ENCODE measurements at regions not wholly inside any gene's neighbourhood (a gene's known extent, or its start where the extent isn't known, plus 50 kb on each side); places are given as distances from the start of the nearest gene placed in this dataset.
"Not testable (repeated sequence)": the region's sequence is repeated elsewhere in the genome, so short reads cannot be mapped to it uniquely, and the experiment has no call there.

DNA sequence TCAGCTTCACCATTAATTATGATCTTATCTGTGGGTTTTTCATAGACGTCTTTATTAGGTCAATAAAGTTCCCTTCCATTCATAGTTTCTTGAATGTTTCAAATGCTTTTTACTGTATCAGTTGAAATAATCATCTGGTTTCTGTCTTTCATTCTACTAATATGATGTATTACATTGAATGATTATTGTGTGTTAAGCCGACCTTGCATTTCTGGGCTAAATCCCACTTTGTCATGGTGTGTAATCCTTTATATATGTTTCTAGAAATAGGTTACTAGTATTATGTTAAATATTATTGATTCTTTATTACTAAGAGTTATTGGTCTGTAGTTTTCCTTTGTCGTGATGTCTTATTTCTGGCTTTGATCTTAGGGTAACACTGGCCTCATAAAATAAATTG is 134.9 kb downstream of the FASLG start:
- intact Hi-C loops (cut with micrococcal nuclease) = no loop called here

DNA sequence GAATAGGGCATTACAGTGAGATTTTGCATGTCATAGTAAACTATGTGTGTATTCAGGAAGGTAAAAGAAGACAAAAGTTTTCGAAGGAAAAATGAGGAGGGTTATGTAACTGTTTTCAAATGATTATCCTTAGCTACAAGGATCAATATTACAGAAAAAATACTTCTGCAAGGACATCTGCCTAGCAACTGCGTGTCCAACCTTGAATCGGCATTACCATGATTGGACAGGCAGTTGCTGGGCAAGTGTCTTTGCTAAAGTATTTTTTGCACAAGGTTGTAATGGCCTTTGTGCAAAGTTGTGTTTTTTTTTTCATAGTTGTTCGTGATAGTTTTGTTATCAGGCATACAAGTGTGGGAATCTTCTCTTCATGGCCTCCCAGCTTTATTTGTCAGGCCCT is 136.8 kb downstream of the FASLG start:
- intact Hi-C loops (cut with micrococcal nuclease) = no loop called here

DNA sequence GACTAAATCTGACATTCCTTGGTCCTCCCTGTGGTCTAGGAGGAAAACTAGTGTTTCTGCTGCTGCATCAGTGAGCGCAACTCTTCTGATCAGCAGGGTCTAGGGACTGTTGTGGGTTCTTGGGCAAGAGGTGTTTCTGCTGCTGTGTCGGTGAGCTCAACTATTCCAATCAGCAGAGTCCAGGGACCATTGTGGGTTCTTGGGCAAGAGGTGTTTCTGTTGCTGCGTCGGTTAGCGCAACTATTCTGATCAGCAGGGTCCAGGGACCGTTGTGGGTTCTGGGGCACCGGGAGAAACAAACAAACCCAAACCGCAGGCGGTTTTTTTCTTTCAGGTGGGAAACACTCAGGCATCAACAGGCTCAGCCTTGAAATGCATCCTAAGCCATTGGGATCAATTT is 140.9 kb downstream of the FASLG start:
- intact Hi-C loops (cut with micrococcal nuclease) = not testable (repeated sequence)

DNA sequence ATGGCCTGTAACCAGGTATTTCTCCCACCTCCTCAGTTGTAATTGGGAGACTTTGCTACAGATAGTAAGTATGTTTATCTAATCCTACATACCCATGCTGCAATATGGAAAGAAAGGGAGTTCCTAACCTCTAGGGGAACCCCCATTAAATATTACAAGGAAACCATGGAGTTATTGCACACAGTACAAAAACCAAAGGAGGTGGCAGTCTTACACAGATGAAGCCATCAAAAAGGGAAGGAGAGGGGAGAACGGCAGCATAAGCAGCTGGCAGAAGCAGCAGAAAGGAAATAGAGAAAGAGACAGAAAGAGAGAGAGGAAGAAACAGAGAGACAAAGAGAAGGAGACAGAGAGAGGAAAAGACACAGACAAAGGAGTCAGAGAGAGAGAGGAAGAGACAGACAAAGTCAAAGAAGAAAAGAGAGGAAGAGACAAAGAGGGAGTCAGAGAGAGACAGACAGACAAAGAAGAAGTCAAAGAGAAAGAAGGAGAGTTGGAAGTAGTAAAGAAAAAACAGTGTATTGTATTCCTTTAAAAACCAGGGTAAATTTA is 142.9 kb downstream of the FASLG start:
- intact Hi-C loops (cut with micrococcal nuclease) = no loop called here

DNA sequence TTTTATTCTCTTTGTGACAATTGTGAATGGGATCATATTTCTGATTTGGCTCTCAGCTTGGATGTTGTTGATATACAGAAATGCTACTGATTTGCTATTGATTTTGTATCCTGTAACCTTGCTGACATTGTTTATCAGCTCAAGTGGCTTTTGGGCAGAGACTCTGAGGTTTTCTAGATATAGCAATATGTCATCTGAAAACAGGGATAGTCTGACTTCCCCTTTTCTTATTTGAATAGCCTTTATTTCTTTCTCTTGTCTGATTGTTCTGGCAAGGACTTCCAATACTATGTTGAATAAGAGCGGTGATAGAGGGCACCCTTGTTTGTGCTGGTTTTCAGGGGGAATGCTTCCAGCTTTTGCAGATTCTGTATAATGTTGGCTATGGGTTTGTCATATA is 150.8 kb downstream of the FASLG start:
- intact Hi-C loops (cut with micrococcal nuclease) = loop anchor here (10.0 kb wide), 1 partner anchor 1015 kb away; the partner anchor contains the start of genes CENPL and DARS2

DNA sequence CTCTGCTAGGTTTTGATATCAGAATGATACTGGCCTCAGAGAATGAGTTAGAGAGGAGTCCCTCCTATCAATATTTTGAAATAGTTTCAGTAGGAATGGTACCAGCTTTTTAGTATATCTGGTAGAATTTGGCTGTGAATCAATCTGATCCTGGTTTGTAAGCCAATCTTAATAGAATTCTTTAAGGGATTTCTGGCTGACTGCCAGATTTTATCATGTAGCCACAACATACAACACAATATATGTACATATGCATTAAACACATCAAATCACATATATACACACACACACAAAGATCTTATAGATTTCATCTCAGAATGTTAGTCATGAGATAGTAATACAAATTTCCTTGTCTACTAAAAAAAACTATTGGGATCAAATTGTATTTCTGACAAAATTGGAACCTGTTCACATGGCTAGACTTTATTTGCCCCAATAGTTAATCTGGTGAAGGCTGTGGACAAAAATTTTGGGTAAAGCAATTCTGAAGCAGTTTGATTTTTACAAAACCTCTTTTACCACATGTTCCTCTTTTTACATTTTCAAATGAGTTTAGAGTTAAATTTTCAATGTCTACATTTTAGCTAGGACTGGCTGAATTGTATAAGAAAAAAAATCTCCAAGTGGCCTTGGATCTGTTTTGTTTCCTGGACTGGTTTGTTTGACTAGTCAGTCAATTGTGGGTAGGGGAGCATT is 151.7 kb downstream of the FASLG start:
- intact Hi-C loops (cut with micrococcal nuclease) = loop anchor here (10.0 kb wide), 1 partner anchor 1014 kb away; the partner anchor contains the start of genes CENPL and DARS2

DNA sequence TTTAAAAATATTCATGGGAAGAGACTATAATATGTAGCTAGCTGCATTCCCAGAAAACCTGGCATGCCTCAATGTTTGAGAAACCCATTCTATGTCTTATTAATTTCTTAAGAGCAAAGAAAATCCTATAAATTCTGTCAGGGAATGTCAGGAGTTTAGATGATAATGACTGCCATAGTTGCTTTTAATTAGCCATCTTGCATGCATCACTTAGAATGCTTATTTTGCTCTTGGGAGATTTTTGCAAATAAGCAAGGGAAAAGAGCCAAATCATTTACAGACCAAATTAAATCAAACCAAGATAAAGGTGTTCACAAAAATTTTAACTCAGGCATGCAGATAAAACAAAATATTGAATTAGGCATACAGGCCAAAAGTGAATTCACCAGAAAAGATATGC is 152.8 kb downstream of the FASLG start:
- intact Hi-C loops (cut with micrococcal nuclease) = loop anchor here (10.0 kb wide), 1 partner anchor 1013 kb away; the partner anchor contains the start of genes CENPL and DARS2

DNA sequence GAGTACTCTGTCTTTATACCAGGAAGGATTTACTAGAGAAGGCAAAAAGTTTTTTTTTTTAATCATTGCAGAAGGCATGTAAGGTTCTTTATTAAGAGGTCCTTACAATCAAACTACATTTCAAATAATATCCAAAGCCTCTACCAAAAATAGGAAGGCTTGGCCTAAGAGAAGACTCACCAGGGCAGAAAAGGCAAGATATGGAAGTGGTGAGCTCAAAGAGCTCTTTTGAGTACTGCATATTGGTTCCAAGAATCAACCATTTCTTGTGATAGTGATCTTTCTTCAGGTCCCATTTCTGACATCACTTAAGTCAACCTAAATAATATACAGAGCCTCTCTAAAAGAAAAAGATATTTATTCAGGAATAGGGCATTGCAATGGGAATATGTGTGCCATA is 153.2 kb downstream of the FASLG start:
- intact Hi-C loops (cut with micrococcal nuclease) = loop anchor here (10.0 kb wide), 1 partner anchor 1013 kb away; the partner anchor contains the start of genes CENPL and DARS2

DNA sequence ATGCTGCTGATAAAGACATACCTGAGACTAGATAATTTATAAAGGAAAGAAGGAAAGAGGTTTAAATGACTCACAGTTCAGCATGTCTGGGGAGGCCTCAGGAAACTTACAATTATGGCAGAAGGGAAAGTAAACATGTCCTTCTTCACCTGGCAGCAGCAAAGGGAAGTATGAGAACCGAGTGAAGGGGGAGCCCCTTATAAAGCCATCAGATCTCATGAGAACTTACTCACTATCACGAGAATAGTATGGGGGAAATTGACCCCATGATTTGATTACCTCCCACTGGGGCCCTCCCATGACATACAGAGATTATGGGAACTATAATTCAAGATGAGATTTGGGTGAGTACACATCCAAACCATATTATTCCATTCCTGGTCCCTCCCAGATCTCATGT is 154.4 kb downstream of the FASLG start:
- intact Hi-C loops (cut with micrococcal nuclease) = loop anchor here (10.0 kb wide), 1 partner anchor 1011 kb away; the partner anchor contains the start of genes CENPL and DARS2

DNA sequence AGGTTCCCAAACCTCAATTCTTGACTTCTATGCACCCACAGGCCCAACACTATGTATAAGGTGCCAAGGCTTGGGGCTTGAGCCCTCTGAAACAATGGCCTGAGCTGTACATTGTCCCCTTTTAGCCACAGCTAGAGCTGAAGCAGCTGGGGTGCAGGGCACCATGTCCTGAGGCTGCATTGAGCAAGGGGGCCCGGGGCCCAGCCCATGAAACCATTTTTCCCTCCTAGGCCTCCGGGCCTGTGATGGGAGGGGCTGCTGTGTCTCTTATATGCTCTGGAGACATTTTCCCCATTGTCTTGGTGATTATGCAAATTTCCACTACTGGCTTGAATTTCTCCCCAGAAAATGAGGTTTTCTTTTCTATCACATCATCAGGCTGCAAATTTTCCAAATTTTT is 155.5 kb downstream of the FASLG start:
- intact Hi-C loops (cut with micrococcal nuclease) = loop anchor here (10.0 kb wide), 1 partner anchor 1010 kb away; the partner anchor contains the start of genes CENPL and DARS2

DNA sequence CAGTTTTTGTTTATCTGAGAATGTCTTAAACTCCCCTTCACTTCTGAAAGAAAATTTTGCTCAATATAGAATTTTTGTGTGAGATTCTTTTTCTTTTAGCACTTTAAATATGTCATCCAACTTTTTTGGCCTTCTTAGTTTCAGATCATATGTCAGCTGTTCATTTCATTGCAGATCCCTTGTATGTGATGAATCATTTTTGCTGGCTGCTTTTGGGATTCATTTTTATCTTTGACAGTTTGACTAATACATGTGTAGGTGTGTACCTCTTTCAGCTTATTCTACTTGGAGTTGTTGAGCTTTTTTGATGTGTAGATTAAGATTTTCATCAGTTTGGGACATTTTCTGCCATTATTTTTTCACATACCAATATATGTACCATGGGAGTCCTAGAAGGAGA is 156.8 kb downstream of the FASLG start:
- intact Hi-C loops (cut with micrococcal nuclease) = loop anchor here (10.0 kb wide), 1 partner anchor 1009 kb away; the partner anchor contains the start of genes CENPL and DARS2

DNA sequence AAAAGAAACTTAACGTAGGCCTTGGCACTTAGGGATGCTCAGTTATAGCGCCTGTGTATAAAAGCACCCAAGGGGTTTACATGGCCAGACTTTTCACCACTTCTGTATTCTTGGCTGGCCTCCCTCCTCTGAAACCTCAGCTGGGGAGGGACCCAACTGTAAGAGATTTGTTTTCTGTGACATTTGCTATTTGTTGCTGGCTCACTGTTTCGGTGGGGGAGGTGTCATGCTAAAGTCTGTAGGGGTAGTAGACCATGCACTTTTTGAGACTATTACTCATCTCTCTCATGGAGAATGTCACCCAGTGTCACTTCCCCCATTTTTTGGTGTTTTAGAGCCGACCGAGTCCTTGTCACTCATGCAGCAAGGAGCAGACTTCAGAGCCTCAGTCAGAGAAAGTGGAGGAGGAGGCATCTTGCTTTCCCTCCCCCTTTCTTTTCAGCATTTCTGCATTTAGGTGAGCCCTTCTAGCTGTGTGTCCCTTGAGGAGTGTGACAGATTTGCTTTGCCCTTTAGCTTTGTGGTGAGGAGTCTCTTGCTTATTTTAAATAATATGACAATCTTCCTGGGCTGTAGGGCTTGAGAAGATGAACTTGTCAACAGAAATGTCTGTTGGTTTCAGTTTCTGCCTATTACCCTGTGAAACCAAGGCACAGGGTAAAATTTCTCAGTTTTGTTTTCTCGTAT is 160.1 kb downstream of the FASLG start:
- intact Hi-C loops (cut with micrococcal nuclease) = loop anchor here (1.0 to 10.0 kb wide), 6 partner anchors 19 to 1006 kb away; partner anchors contain the start of genes CENPL, DARS2 and SUCO

DNA sequence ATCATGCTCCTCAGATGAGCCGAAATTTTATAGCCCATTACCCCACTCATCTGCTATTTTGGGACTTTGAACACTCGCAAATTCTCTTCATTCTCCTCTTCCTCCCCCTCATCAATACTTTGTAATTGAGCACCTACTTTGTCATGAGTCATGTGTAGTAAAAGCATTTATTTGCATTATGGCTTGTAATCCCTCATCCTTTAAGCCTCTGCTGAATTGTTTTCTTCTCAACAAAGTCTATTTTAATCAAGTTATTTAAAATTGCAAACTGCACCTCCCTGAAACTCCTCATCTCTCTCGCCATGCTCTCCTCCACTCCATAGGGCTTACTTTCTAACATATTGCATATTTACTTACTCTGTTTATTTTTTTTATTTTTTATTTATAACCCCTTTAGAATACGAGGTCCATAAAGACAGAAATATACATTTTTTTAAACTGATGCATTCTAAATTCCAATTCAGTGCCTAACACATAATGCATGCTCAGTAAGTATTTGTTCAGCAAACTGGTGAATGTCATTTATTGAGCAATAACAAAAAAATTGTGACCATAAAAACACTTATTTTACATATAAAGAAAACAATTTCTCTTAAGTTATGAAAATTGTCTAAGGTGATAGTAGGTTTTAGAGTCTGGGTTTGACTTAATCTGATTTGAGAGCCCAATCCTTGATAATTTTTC is 161.7 kb downstream of the FASLG start:
- intact Hi-C loops (cut with micrococcal nuclease) = no loop called here

DNA sequence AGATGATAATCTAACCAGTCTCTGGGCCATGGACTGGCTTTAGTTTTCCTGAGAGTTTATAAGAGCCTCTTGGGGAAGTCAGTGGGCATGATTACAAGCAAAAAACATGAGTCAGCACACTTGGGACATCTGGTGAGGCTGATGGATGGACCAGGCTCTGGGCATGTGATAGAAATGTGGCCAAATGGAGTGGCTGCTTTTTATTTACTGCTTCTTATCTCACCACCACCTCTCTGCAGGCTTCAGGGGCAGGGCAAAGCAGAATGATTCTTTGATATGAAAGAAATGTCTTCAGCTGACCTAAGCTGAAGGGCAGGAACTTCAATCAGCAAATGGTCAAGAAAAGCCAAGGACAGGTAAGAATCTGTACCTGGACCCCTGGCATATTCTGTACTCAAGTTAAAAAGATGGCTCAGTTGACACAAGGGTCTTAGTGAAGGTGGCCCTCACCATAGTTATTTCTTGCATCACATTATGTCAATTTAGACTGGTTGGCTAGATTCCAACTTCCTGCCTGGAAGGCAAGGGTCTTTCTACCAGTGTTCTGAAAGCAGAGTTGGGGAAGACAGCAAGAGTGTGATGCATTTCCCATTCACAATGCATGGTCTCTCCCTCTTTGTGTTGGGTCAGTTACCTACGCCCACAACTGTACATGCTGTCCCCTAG is 162.8 kb downstream of the FASLG start:
- intact Hi-C loops (cut with micrococcal nuclease) = no loop called here

DNA sequence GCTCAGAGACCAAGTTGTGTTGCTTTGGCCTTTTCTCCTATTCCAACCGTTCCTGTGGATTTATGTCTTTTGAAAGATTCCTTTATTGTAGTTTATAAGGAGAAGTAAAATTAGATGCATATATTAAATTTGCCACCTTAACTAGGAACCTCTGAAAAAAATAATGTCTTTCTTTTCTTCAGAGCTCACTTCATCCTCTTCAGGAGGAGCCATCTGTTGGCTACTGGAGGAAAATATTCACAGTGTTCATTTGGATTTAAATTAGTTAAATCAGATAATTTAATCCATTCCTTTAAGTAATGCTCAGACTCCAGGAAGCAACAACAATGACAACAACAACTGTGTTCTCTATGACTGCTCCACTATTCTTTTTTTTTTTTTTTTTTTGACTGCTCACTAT is 164.0 kb downstream of the FASLG start:
- intact Hi-C loops (cut with micrococcal nuclease) = no loop called here

DNA sequence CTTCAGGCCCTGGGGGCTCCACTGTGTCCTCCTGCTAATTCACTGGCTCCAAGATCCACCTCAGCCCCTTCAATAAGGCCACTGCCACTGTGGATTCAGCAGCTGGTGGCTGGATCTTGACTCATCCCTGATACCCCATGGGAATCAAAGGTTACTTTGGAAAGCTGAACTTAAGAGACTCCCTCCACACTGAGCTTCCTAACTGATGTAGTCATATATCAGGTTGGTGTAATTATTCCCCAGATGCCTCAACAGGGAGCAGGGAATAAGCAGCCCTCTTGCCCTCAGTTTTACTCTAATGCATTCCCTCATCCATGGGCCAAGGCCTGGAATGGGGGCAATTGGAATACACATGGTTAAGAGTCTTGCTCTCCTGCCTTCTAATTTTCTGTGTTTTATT is 164.6 kb downstream of the FASLG start:
- intact Hi-C loops (cut with micrococcal nuclease) = no loop called here

DNA sequence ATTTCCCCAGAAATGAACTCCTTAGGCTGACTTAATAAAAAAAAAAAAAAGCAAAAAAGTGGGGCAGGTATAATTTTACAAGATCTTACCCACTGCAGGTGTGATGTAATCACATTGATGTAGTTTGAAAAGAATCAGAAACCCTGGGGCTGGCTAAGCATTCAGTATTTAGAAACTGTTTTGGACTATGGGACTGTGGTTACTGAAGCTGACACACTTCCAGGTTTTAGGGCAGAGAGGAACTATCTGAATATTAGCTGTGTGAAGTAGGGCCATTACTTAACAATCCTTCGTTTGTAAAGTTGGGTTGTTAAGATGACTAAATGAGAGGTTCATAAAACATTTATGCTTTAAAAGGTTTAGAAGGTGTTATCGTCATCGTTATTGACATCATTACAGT is 165.3 kb downstream of the FASLG start:
- intact Hi-C loops (cut with micrococcal nuclease) = no loop called here

DNA sequence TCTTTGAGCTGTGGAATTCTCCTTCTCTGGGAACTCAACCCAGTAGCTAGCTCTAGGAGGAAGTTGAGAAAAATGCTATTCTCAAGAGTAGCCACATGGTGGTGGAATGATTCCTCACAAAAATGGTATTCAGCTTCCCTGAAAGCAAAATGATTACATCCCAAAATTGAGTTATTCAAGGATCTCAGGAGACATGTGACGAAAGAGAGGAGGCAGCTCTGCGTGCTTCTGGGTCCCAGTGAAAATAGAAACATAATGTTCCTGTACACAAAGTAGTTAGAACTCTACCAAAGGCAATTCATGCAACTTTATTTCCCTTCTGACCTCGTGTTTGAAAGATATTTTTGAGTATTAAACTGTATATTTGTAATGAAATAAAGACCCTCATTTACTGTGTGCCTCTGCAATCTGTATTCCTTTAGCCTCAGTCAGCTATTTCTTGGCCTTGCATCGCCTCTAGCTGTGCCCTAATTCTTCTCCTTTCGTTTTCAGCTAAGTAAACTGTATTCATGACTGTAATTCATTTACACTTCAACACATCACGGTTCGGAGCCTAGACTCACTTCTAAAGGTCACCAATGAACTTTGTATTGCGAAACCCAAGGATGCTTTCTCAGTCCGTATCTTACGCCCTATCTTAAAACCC is 167.3 kb downstream of the FASLG start:
- intact Hi-C loops (cut with micrococcal nuclease) = loop anchor here (2.0 kb wide), 1 partner anchor 377 kb away; no protein-coding TSS in a partner anchor

DNA sequence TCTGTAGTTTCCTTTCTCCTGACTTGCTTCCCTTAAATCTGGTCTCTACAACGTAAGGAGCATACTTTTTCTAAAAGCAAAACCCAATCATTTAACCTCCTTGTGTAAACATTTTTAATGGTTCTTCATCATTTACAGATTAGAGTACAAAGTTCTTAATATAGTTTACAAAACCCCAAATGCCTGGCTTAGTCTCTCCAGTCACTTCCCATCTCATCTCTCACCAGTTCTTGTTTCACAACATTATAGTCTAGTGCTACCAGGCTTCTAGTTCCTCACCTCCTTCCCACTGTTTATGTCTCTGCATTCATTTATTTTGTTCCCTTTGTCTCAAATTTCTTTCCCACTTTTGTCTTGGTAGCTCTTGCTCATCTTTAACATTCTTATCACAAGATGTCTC is 168.4 kb downstream of the FASLG start:
- intact Hi-C loops (cut with micrococcal nuclease) = loop anchor here (2.0 kb wide), 1 partner anchor 376 kb away; no protein-coding TSS in a partner anchor

DNA sequence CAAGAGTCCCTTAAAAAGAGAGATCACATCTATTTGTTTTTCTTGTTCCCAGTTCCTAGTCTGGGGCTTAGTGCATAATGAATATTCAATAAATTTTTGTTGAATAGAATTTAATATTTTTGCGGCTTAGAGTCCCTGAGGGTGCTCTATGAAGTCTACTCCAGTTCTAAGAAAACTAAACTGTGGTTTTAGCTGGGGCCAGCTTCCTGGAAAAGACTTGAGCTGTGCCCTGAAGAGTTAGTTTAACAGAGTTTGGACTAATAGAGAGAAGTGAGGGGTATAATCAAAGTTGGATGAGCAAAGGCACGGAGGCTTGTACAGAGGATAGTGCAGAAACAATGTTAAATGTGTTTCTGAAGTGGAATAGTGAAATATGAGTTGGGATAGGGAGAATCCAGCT is 168.9 kb downstream of the FASLG start:
- intact Hi-C loops (cut with micrococcal nuclease) = loop anchor here (2.0 kb wide), 1 partner anchor 375 kb away; no protein-coding TSS in a partner anchor
